Erythroblast (primary cell): ENCODE measurements at regions not wholly inside any gene's neighbourhood (a gene's known extent, or its start where the extent isn't known, plus 50 kb on each side); places are given as distances from the start of the nearest gene placed in this dataset.

Experiments used
- GATA1 ChIP-seq: IDR thresholded peaks from 2 replicates; pipeline ENCODE4 v1.6.1; 2011; ENCODE audit warnings: low read depth, mild to moderate bottlenecking, control low read depth, low read length, moderate library complexity
- POLR2A ChIP-seq: IDR thresholded peaks from 2 replicates; pipeline ENCODE4 v1.6.1; 2011; ENCODE audit warnings: mild to moderate bottlenecking, low read length

GRCh38 chr11:110802162-110802561 is 89.9 kb upstream of the ARHGAP20 start:
- TF ChIP-seq POLR2A = no peak
- no peak for TF ChIP-seq GATA1
